GM21515 (cell line): ENCODE measurements at regions not wholly inside any gene's neighbourhood (a gene's known extent, or its start where the extent isn't known, plus 50 kb on each side); places are given as distances from the start of the nearest gene placed in this dataset.

Source experiments
- ATAC-seq: cut with Tn5 transposase; IDR thresholded peaks from one replicate; pipeline ENCODE4 v1.9.1; 2021; ENCODE audit not compliant: unreplicated experiment

GRCh38 chr11:112776834-112777233 lies 184.4 kb upstream of the NCAM1 start:
- no peak for ATAC-seq

DNA sequence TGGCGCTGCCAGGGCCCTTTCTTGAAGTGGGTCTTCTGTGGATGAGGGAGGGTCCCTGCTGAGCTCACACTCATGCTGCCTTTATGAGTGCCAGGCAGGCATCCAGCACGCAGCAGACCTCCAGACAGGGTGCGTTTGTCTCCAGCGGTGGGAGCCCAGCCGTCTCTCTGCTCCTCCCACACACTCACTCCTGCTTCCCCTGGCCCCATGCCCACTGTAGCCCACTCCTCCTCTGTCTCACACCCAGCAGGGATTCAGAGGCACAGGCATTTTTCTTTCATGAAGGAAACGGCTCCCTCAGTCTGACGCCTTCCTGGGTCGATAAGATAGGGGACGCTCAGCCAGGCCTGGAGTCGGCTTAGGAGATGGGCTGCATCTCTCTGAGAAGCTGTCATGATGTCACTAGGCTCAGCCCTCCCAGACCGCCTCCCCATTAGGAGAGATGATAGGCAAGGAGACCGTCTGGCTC lies 183.9 kb upstream of the NCAM1 start:
- no peak for ATAC-seq

GRCh38 chr11:112778091-112778876 lies 182.9 kb upstream of the NCAM1 start:
- no peak for ATAC-seq

DNA sequence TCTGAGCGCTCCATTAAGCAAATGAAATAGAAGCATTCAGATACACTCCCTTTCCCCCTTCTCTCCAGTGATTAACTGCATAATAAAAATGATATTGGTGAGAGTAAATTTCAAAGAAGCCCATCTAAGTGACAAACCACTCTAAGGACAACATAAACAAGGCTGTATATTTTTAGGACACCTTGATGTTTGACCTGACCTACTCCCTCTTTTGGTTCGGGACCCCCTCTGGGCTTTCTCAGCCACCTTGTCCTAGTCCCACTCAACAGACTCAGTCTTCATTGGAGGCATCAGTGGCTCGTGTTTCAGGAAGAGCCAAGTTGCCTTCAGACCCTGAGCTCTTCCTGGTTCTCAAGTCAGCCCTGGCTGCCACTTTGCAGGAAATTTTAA lies 182.3 kb upstream of the NCAM1 start:
- no peak for ATAC-seq

DNA sequence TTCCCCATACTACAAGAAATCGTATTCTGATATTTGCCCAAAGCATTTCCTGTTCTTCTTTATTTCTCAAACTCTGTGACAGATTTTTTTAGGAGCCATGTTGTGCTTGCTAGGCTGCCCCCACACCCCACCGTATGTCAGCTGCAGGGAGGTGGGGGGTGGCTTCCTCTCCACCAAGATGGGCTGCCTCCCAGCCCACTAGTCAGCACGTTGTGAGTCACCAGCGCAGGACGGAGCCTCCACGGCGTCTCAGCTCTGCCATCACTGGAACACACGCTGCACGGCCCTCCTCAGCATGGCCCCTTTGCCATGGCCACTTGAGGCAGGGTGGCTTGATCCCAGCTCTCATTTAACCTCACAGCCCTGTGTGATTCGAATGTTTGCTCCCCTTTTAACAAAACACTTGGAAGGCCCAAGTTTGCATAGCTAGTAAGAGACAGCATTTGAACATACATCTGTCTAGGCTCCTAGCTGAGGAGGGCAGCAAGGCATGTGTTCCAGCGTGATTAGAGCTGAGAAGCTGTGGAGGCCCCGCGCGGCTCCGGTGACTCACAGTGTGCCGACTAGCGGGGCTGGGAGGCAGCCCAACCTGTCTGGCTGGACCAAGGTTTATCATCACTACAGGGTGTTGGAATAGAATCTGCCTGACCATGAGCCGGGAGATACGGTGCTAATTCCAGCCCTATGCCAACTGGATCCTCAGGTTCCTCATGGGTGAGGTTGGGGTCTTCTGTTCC lies 180.7 kb upstream of the NCAM1 start:
- no peak for ATAC-seq

DNA sequence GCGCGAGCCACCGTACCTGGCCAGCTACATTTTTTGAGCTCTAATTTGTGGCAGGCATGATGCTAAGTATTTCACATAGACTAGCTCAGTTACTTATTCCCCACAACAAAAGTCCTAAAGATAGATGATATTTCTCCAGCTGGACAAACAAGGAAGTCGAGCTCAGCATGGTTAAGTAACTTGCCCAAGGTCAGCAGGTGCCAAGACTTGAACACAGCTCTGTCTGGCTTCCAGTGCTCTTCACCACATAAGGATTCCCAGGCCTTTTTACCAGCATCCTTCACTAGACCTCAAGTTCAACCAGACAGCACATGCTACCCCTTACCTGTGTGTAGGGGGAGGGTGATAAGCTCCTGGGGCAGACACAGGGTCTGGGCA lies 177.3 kb upstream of the NCAM1 start:
- no peak for ATAC-seq

DNA sequence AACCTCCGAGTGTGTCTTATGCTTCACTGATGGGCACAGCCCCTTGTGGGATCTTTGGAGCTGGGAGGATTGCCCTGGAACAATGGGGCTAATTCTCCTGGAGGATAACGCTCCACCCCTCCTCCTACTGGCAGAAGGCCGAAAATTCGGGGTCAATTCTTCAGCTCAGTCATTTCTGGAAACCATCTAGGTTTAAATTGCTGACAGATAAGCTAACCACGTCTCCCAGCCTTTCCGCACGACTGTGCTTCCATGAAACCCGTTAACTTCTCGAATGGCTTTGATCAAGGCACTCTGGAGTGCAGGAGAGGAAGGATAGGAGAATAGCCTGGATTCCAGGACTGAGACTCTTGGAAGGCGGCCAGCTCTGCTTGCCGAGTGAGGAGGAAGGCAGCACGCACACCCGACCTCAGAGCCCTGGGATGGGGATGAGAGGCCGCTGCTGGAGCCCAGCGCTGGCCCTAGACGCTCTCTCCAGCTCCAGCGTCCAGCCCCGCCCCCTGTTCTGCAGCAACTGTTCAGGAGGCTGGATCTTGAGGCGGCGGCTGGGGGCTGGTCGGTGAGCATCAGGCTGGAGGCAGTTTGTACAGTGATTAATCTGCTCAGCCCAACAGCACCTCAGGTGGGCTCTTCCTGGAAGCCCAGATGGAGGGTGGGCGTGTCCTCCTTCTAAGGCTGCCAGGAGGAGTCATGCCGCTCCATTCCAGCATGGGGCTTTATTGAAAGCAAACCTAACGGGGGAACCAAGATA lies 176.7 kb upstream of the NCAM1 start:
- ATAC-seq = no peak

GRCh38 chr11:112785149-112785548 lies 176.1 kb upstream of the NCAM1 start:
- ATAC-seq = no peak

GRCh38 chr11:112785719-112786118 lies 175.5 kb upstream of the NCAM1 start:
- no peak for ATAC-seq

DNA sequence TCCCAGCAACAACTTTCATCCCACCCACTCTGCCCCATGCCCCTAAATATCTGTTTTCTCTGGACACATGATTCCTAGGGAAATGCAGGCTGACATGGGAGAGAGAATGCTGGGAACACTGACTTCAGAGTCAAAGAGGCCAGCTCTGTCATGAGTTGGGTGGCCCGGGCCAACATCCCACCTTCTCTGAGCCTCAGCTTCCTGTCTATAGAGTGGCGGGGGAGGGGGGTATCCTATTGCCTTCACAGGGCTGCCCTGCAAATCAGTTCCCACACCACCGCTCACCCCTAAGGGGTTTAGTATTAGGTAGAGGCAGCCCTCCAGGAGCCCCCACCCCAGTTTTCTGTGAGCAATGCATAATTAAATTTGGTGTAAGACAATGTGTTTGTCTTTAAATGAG lies 175.0 kb upstream of the NCAM1 start:
- no peak for ATAC-seq

- no peak for ATAC-seq
These were observed 174.2 kb upstream of the NCAM1 start for GRCh38 chr11:112786886-112787530.

DNA sequence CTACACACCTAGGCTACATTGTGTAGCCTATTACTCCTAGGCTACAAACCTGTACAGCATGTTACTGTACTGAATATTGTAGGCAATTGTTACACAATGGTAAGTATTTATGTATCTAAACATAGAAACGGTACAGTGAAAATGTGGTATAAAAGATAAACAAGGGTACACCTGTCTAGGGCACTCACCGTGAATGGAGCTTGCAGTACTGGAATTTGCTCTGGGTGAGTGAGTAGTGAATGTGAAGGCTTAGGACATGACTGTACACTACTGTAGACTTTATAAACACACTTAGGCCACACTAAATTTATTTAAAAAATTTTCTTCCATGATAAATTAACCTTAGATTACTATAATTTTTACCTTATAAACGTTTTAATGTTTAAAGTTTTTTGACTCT lies 171.7 kb upstream of the NCAM1 start:
- no peak for ATAC-seq

GRCh38 chr11:112790286-112790685 lies 170.9 kb upstream of the NCAM1 start:
- ATAC-seq = no peak

GRCh38 chr11:112792070-112792469 lies 169.2 kb upstream of the NCAM1 start:
- no peak for ATAC-seq

DNA sequence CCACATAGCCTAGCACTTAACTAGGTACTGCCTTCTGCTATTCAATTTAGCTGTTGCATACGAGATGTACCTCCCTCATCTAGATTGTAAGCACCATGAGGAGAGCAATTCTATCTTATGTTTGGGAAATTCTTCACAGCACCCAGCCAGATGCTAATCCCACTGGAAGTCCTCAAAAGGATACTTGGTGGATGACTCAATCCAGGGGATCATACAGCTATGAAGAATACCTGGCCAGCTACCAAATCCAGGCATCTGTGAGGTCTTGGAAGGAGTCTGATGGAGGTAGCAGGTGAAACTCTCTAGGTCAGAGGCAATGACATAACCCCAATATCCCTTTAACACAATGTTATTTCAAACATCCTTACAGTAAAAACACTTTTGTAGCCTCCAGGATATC lies 167.8 kb upstream of the NCAM1 start:
- no peak for ATAC-seq

- no peak for ATAC-seq
These were observed 166.8 kb upstream of the NCAM1 start for GRCh38 chr11:112794331-112794846.

DNA sequence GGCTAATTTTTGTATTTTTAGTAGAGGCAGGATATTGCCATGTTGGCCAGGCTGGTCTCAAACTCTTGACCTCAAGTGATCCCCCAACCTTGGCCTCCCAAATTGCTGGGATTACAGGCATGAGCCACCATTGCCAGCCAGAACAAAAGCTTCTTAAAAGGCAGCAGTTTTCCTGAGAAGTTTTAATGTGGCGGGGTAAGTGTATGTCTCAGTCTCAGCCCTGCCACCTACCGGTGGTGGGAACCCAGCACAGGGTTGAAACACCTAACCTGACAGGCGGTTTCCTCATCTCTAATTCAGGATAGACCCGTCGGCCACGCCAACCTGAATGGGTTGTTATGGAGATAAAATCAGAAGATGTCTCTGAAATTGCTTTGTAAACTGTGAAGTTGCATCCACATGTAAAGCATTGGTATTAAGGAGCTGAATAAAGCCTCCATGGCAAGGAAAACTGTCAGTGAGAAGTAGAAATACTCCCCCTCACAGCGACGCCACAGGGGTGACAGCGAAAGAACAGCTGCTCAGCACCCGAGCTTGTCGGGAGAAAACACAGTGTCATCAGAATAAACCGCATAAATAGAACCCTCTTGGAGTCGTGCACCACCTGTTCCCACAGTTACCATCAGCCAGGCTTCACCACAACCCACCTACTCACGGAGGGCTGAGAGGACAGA lies 165.9 kb upstream of the NCAM1 start:
- no peak for ATAC-seq

DNA sequence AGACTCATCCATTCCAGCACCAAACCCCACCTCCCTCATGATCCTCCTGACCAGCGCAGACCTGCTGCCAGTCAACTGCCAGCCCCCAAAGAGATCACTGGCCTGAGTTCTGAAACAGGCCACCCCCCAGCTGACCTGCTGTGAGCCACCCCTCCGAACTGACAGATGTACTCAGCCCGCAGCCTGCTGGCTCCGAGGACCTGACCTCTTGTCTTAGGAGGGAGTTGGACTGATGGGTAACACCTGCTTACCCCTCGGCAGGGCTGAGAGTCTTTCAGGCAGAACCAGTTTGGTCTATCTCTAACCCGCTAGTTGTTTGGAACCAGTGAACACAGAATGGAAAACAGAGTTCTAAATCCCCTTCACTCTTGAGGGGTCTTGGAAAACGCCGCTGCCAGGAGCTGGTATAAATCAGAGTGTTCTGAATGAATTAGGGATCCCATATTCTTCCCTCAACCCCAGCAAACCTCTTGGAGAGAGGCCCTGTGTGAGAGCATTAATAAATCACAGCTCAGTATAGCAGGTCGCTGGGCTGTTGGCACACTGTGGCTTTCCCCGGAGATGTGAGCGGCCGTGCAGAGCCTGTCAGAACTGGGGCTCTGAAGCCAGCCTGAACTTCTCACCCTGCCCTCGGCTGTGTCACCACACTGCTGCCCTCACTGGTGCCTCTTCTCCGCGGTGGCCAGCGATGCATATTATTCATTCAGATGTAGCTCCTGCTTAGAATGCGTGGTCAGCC lies 165.1 kb upstream of the NCAM1 start:
- no peak for ATAC-seq

DNA sequence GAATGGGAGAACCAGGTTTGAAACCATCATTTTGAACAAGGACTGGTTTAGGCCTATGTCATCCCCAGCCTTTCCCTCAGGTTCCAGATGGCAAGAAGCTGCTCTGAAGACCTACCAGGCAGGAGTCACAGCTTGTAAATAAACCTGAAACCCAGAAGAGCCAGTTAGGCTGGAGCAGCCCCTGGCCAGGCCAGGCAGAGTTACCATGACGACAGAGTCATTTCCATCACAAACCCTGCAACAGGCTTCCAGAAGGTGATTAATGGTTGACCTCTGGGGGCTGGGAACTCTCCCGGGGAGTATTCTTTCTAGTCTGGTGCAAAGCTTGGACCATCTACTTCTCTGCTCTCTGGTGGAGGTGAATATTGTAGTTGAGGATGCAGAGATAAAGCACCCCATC lies 164.1 kb upstream of the NCAM1 start:
- no peak for ATAC-seq
